ENCODE measurements at regions not wholly inside any gene's neighbourhood (a gene's known extent, or its start where the extent isn't known, plus 50 kb on each side); places are given as distances from the start of the nearest gene placed in this dataset.
A peak's percentile ranks its signal among the peaks of the same experiment; 100 is the strongest.
"Not testable (repeated sequence)": the region's sequence is repeated elsewhere in the genome, so short reads cannot be mapped to it uniquely, and the experiment has no call there.

DNA sequence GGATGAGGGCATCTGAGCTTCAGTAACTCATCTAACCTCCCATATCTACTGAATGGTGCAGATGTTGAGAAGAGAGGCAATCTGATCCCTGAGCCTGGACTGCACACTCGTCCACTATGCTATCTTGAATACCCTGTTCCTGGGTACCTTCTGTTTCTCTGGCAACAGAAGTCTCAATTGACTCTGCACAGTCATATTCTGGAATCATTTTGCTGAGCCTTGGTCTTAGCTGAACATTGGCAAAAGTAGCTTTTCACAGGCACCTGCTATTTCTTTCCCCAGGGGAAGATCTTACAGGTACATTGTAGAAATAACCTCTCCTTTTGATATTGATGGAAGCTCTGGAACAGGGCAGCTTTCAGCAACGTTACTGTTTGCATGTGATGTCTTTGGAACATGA, 161.5 kb upstream of the GPR101 start:
- DNase-seq: no peak

- DNase-seq: peak; percentile 1
Measured at GRCh38 chrX:137194164-137194563, 160.4 kb upstream of the GPR101 start.

GRCh38 chrX:137187540-137187939, 153.7 kb upstream of the GPR101 start:
- DNase-seq: no peak

- DNase-seq: no peak
Measured at GRCh38 chrX:137178392-137178791, 144.6 kb upstream of the GPR101 start.

GRCh38 chrX:137172317-137172948, 138.6 kb upstream of the GPR101 start:
- no peak for DNase-seq

DNA sequence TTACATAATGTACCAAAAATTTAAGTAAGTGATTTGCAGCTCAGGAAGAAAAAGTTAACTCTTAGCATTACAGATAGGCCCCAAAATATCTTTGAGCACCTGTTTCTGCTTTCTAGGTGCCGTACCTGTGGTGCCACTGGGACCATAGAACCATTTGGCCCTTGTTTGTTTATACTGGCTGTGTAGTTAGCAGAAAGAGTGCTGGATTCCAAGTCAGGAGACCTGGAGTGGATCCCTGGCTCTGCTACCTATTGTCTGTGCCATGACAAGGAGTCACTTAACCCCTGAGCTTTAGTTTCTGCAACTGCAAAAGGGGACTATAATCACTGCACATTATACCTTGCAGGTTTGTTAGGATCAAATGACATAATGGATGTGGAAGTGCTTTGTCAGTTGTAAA, 137.8 kb upstream of the GPR101 start:
- DNase-seq: no peak

DNA sequence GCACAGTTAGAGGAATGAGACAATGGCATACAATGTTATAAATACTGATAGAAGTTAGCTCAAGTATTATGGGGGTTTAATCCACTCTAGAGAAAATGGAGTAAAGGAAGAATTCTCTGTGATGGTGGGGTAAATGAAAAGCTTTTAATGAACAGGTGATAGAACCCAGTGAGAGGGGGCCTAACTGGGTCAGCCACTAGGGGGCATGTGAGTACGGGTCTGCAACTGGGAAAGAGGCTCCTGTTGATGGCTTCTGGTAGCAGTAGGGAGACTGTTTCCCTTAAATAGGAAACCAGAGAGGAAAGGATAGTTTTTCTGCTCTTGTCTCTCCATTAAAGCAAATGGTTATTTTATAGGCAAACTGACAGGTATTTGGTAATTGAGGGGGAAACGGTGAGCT, 132.8 kb upstream of the GPR101 start:
- no peak for DNase-seq

- no peak for DNase-seq
Measured at GRCh38 chrX:137164329-137164728, 130.5 kb upstream of the GPR101 start.

- no peak for DNase-seq
Measured at GRCh38 chrX:137151403-137151802, 117.6 kb upstream of the GPR101 start.

DNA sequence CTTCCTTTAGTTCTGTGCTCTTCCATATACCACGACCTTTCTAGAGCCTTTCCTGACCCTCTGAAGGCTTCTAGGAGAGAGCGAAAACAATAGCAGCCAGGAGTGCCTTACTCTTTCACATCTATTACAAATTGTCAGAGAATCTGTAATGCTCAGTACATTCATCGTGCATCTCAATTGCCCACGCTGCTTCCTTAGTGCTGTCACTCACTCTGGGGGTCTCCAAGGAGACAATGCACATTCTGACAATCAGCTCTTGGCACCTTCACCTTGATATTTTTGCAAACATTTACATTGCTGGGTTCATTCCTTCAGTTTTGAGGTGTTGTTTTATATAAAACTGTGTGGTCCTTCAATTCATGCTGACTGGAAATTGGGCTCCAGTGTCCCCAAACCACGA, 110.1 kb upstream of the GPR101 start:
- DNase-seq: no peak

DNA sequence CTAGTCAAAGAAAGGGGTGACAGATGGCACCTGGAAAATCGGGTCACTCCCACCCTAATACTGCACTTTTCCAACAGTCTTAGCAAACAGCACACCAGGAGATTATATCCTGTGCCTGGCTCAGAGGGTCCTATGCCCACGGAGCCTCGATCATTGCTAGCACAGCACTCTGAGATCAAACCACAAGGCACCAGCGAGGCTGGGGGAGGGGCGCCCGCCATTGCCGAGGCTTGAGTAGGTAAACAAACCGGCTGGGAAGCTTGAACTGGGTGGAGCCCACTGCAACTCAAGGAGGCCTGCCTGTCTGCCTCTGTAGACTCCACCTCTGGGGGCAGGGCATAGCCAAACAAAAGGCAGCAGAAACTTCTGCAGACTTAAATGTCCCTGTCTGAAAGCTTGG, 88.9 kb upstream of the GPR101 start:
- not testable (repeated sequence) for DNase-seq

DNA sequence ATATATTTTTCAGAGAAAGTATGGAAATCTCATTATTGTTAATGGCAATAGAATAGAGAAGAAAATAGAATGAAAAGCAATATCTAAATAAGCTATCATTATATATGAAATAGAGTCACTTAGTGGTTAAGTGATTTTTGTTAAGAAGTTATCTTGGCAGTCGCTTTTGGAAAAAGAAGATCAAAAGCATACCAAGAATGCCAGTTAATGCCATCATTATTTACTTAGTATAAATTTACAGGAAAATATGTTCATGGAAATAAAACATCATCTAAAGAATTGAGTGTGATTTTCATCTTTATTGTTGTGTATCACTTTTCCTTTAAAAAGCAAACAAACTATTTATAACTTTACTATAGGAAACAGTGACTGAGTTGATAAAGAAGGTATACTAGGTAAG, 85.3 kb upstream of the GPR101 start:
- no peak for DNase-seq

DNA sequence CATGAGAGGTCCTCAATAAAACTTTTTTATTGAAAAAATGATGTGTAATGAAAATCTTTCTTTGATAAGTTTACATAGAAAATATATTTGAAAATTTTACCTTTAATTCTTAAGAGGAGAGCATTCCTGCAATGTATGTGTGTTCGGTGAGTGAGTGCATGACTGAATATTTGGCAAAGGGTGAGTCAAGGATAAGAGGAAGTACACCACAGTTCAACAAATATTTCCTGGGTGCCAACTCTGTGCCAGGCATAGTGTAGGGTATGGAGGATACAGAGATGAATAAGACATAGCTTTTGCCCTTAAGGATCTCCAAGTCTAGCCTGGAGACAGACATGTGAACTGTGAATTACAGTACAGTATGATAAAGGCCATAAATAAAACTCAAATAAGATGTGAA, 84.7 kb upstream of the GPR101 start:
- DNase-seq: no peak

DNA sequence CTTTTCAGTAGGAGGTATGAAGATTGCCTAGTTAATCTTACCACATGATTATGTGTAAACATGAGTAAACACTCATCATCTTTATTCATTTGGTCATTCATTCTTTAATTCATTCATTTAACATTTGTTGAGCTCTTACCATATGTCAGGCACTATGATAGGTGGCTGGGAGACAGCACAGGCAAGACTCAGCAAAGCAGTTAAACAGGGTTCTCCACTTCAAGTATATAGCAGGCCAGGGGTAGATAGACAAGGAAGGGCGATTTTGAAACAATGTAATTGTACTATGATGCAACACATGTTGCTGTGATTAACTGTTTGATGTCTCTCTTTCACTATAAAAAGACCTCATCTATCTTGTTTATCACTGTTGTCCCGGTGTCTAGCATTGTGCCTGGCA, 84.3 kb upstream of the GPR101 start:
- DNase-seq: no peak

DNA sequence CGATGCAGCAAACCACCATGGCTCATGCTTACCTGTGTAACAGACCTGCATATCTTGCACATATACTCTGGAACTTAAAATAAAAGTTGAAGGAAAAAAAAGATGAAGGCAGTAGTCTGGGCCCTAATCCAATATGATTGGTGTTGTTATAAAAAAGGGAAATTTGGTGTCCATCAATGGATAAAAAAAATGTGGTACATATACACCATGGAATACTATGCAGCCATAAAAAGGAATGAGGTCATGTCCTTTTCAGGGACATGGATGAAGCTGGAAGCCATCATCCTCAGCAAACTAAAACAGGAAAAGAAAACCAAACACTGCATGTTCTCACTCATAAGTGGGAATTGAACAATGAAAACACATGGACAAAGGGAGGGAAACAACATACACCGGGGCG, 74.1 kb upstream of the GPR101 start:
- DNase-seq: not testable (repeated sequence)

DNA sequence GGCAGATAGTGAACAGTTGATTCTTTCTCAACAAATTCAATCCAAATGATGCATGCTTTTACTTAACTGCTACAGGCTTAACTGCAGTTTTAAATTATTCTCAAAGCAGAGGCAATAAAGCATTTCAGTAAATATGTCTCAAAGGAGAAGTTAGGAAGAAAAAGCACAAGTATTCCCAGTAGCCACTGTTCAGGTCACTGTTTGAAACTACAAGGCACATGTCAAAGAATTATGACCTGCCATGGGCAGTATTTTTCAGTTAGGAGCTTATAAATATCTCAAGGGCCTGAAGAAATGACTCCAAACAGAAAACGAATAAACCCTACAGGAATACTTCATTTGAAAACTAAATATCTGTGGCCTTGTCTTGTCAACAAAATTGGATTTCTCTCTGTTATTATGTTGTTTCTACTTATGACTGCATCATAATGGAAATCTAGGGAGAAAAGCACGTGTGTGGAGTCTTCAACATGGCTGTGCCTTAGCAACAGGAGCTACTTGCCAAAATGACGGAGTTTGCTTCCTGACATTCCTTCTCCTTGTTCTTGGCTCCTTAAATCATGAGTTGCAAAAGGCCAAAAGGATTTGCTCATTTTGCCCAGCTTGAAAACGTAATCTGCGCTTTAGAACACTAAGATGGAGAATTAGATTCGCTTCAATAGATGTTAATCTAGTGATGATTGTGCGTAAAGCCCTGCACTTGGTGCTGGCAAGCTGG, 67.6 kb upstream of the GPR101 start:
- DNase-seq: no peak

Measured in fibroblast of skin of right biceps (primary cell).